H1 (cell line): ENCODE measurements at regions not wholly inside any gene's neighbourhood (a gene's known extent, or its start where the extent isn't known, plus 50 kb on each side); places are given as distances from the start of the nearest gene placed in this dataset.

ENCODE experiments used
- EGR1 ChIP-seq: IDR thresholded peaks from 2 replicates; pipeline ENCODE4 v1.6.1; 2011; ENCODE audit warnings: low read depth, low read length, borderline replicate concordance
- HDAC2 ChIP-seq, 2 experiments: fragments of 300-600 bp in 1 of 2; sonication (generic) in 1 of 2; IDR thresholded peaks; 2 replicates each; pipeline ENCODE4 v1.6.1; 2011 to 2012; ENCODE audit warnings: low read depth in 2 of 2, low read length in 2 of 2, mild to moderate bottlenecking in 2 of 2, moderate library complexity in 2 of 2, borderline replicate concordance in 1 of 2, inconsistent platforms in 1 of 2
- HDAC6 ChIP-seq: IDR thresholded peaks from one replicate; pipeline ENCODE4 v1.7.1; 2012; ENCODE audit warnings: low read depth, mild to moderate bottlenecking, inconsistent platforms, low read length, moderate library complexity

GRCh38 chr2:234259440-234259839 is 208.9 kb downstream of the SPP2 start (continued):
- TF ChIP-seq HDAC2 (IDR thresholded peaks at IDR 0.05; ENCODE audit: borderline replicate concordance in 1 of 2, low read depth in 2 of 2, low read length in 2 of 2) (no peak), EGR1 (no peak), HDAC6 (no peak)
- TF ChIP-seq, all 59 proteins: peak for 0
